ENCODE measurements at regions not wholly inside any gene's neighbourhood (a gene's known extent, or its start where the extent isn't known, plus 50 kb on each side); places are given as distances from the start of the nearest gene placed in this dataset.

GRCh38 chr5:72028382-72028781, 78.9 kb upstream of the MAP1B start:
- no peak for TF ChIP-seq SP1 (IDR thresholded peaks at IDR 0.05)
- no peak for TF ChIP-seq SP1 (CRISPR knock-in tag; IDR thresholded peaks at IDR 0.05)
- no peak for TF ChIP-seq ZBTB2 (CRISPR knock-in tag; IDR thresholded peaks at IDR 0.05; ENCODE audit: low read depth)
- no peak for TF ChIP-seq RFX5 (IDR thresholded peaks at IDR 0.05; ENCODE audit: low read depth, low read length)
- no peak for TF ChIP-seq GABPB1 (CRISPR knock-in tag; IDR thresholded peaks at IDR 0.05)
- no peak for TF ChIP-seq RFX1 (IDR thresholded peaks at IDR 0.05)
- TF ChIP-seq CTCF (CRISPR knock-in tag; IDR thresholded peaks at IDR 0.05) = no peak
- TF ChIP-seq JUN (CRISPR knock-in tag; IDR thresholded peaks at IDR 0.05) = no peak
- no peak for TF ChIP-seq ZFX (CRISPR knock-in tag; IDR thresholded peaks at IDR 0.05; ENCODE audit: low read depth)
